ENCODE measurements at regions not wholly inside any gene's neighbourhood (a gene's known extent, or its start where the extent isn't known, plus 50 kb on each side); places are given as distances from the start of the nearest gene placed in this dataset.

- TF ChIP-seq MXI1 (IDR thresholded peaks at IDR 0.05; ENCODE audit: low read depth, low read length): no peak
- TF ChIP-seq PAX8 (IDR thresholded peaks at IDR 0.05): no peak
- TF ChIP-seq MEF2A (IDR thresholded peaks at IDR 0.05; ENCODE audit: insufficient read depth, low read depth, low read length): no peak
- no peak for TF ChIP-seq SIN3A (IDR thresholded peaks at IDR 0.05; ENCODE audit: low read depth, low read length)
- no peak for TF ChIP-seq CEBPZ (IDR thresholded peaks at IDR 0.05; ENCODE audit: low read depth, low read length)
Observed at GRCh38 chr5:117860550-117860949, 1127.8 kb downstream of the DTWD2 start.

All from GM12878 (cell line).